HEK293 (cell line): ENCODE measurements at regions not wholly inside any gene's neighbourhood (a gene's known extent, or its start where the extent isn't known, plus 50 kb on each side); places are given as distances from the start of the nearest gene placed in this dataset.

ENCODE experiments used
- CTCF ChIA-PET: fragments of 350-600 bp; formaldehyde crosslinking; extraction: SDS; loops from one replicate; lab custom pipeline; 2021; ENCODE audit warnings: antibody characterized with exemption; lab: Yijun Ruan, JAX
- POLR2A ChIA-PET: fragments of 300-600 bp; formaldehyde crosslinking; extraction: SDS; loops from one replicate; lab custom pipeline; 2020; ENCODE audit warnings: antibody characterized with exemption, inconsistent platforms; lab: Yijun Ruan, JAX
- H3K27ac ChIP-seq: fragments of 200-500 bp; sonication (Bioruptor generic); 2 replicates; pipeline ENCODE4 v1.5.1; 2014; ENCODE audit warnings: low read depth, low read length, control low read depth, inconsistent platforms; ENCODE audit errors: extremely low read depth
- H3K36me3 ChIP-seq, 2 experiments: fragments of 200-500 bp in 1 of 2; sonication (Bioruptor generic) in 1 of 2; 1 replicate in 1 of 2; 2 replicates in 1 of 2; pipeline ENCODE4 v1.5.1; 2014 to 2017; ENCODE audit warnings: inconsistent platforms in 2 of 2, low read length in 2 of 2; ENCODE audit not compliant: control insufficient read depth in 2 of 2, insufficient read depth in 1 of 2
- H3K4me1 ChIP-seq: fragments of 200-500 bp; sonication (Bioruptor generic); 2 replicates; pipeline ENCODE4 v1.5.1; 2014; ENCODE audit warnings: mild to moderate bottlenecking, low read length, inconsistent platforms; ENCODE audit not compliant: control insufficient read depth, insufficient read depth
- H3K4me3 ChIP-seq: 2 replicates; pipeline ENCODE4 v1.5.1; 2011; ENCODE audit warnings: low read depth, mild to moderate bottlenecking, control low read depth, low read length, moderate library complexity
- H3K9me3 ChIP-seq: fragments of 200-500 bp; sonication (Bioruptor generic); 2 replicates; pipeline ENCODE4 v1.5.1; 2014; ENCODE audit warnings: low read depth, low read length, inconsistent platforms; ENCODE audit not compliant: control insufficient read depth, insufficient read depth
- BCL11B ChIP-seq: fragments of 450-650 bp; formaldehyde crosslinking; IDR thresholded peaks from 2 replicates; pipeline ENCODE4 v1.5.1; 2016; ENCODE audit warnings: low read depth, missing biosample characterization, missing genetic modification characterization
- GLI4 ChIP-seq: fragments of 450-650 bp; formaldehyde crosslinking; IDR thresholded peaks from 2 replicates; pipeline ENCODE4 v1.5.1; 2016; ENCODE audit warnings: missing biosample characterization, missing genetic modification characterization
- HOXA7 ChIP-seq: sonication (generic); formaldehyde crosslinking; IDR thresholded peaks from 2 replicates; pipeline ENCODE4 v1.8.1; 2022; ENCODE audit warnings: missing genetic modification reagents, borderline replicate concordance
- KLF10 ChIP-seq: fragments of 450-650 bp; IDR thresholded peaks from 2 replicates; pipeline ENCODE4 v1.5.1; 2018; ENCODE audit warnings: missing biosample characterization, mild to moderate bottlenecking, missing genetic modification characterization
- KLF16 ChIP-seq: fragments of 450-650 bp; formaldehyde crosslinking; IDR thresholded peaks from 2 replicates; pipeline ENCODE4 v1.5.1; 2017; ENCODE audit warnings: missing biosample characterization, missing genetic modification characterization
- KLF7 ChIP-seq: fragments of 450-650 bp; formaldehyde crosslinking; IDR thresholded peaks from 2 replicates; pipeline ENCODE4 v1.5.1; 2016; ENCODE audit warnings: missing biosample characterization, missing genetic modification characterization, borderline replicate concordance
- MEIS1 ChIP-seq: sonication (generic); formaldehyde crosslinking; IDR thresholded peaks from 2 replicates; pipeline ENCODE4 v1.8.1; 2022; ENCODE audit warnings: missing genetic modification reagents, mild to moderate bottlenecking, borderline replicate concordance
- SP3 ChIP-seq: fragments of 450-650 bp; formaldehyde crosslinking; IDR thresholded peaks from 2 replicates; pipeline ENCODE4 v1.5.1; 2016; ENCODE audit warnings: missing biosample characterization, missing genetic modification characterization
- YY1 ChIP-seq: fragments of 450-650 bp; formaldehyde crosslinking; IDR thresholded peaks from 2 replicates; pipeline ENCODE4 v1.5.1; 2018; ENCODE audit warnings: missing biosample characterization, missing genetic modification characterization
- ZBTB20 ChIP-seq: fragments of 450-650 bp; formaldehyde crosslinking; IDR thresholded peaks from 2 replicates; pipeline ENCODE4 v1.5.1; 2016; ENCODE audit warnings: missing biosample characterization, missing genetic modification characterization
- ZFHX2 ChIP-seq: fragments of 450-650 bp; formaldehyde crosslinking; conservative IDR thresholded peaks from 2 replicates; pipeline ENCODE4 v1.5.1; 2016; ENCODE audit warnings: missing biosample characterization, missing genetic modification characterization
- ZNF155 ChIP-seq: fragments of 450-650 bp; formaldehyde crosslinking; IDR thresholded peaks from 2 replicates; pipeline ENCODE4 v1.5.1; 2016; ENCODE audit warnings: missing biosample characterization, missing genetic modification characterization
- ZNF202 ChIP-seq: fragments of 450-650 bp; formaldehyde crosslinking; IDR thresholded peaks from 2 replicates; pipeline ENCODE4 v1.5.1; 2016; ENCODE audit warnings: missing biosample characterization, missing genetic modification characterization, borderline replicate concordance
- ZNF311 ChIP-seq: fragments of 450-650 bp; formaldehyde crosslinking; IDR thresholded peaks from 2 replicates; pipeline ENCODE4 v1.5.1; 2017; ENCODE audit warnings: missing biosample characterization, missing genetic modification characterization, borderline replicate concordance
- ZNF354C ChIP-seq: fragments of 450-650 bp; formaldehyde crosslinking; IDR thresholded peaks from 2 replicates; pipeline ENCODE4 v1.5.1; 2016; ENCODE audit warnings: missing biosample characterization, missing genetic modification characterization, low read depth, borderline replicate concordance
- ZNF394 ChIP-seq: fragments of 450-650 bp; formaldehyde crosslinking; IDR thresholded peaks from 2 replicates; pipeline ENCODE4 v1.5.1; 2016; ENCODE audit warnings: missing biosample characterization, missing genetic modification characterization, mild to moderate bottlenecking, moderate library complexity, borderline replicate concordance
- ZNF404 ChIP-seq: fragments of 450-650 bp; formaldehyde crosslinking; IDR thresholded peaks from 2 replicates; pipeline ENCODE4 v1.5.1; 2017; ENCODE audit warnings: missing biosample characterization, missing genetic modification characterization
- ZNF510 ChIP-seq: fragments of 450-650 bp; formaldehyde crosslinking; IDR thresholded peaks from 2 replicates; pipeline ENCODE4 v1.5.1; 2018; ENCODE audit warnings: mild to moderate bottlenecking, missing genetic modification characterization, missing biosample characterization; ENCODE audit not compliant: insufficient replicate concordance
- ZNF548 ChIP-seq: fragments of 450-650 bp; formaldehyde crosslinking; IDR thresholded peaks from 2 replicates; pipeline ENCODE4 v1.5.1; 2016; ENCODE audit warnings: missing biosample characterization, missing genetic modification characterization
- ZNF621 ChIP-seq: fragments of 450-650 bp; formaldehyde crosslinking; IDR thresholded peaks from 2 replicates; pipeline ENCODE4 v1.5.1; 2017; ENCODE audit warnings: missing biosample characterization, missing genetic modification characterization
- ZNF623 ChIP-seq: fragments of 450-650 bp; formaldehyde crosslinking; IDR thresholded peaks from 2 replicates; pipeline ENCODE4 v1.5.1; 2016; ENCODE audit warnings: missing biosample characterization, missing genetic modification characterization
- ZNF664 ChIP-seq: fragments of 450-650 bp; formaldehyde crosslinking; IDR thresholded peaks from 2 replicates; pipeline ENCODE4 v1.5.1; 2016; ENCODE audit warnings: missing biosample characterization, missing genetic modification characterization
- ZNF670 ChIP-seq: fragments of 450-650 bp; formaldehyde crosslinking; IDR thresholded peaks from 2 replicates; pipeline ENCODE4 v1.5.1; 2016; ENCODE audit warnings: missing biosample characterization, missing genetic modification characterization, low read depth
- ZNF701 ChIP-seq: fragments of 450-650 bp; formaldehyde crosslinking; IDR thresholded peaks from 2 replicates; pipeline ENCODE4 v1.5.1; 2016; ENCODE audit warnings: missing biosample characterization, missing genetic modification characterization
- ZNF747 ChIP-seq: fragments of 450-650 bp; formaldehyde crosslinking; IDR thresholded peaks from 2 replicates; pipeline ENCODE4 v1.5.1; 2016; ENCODE audit warnings: missing biosample characterization, missing genetic modification characterization
- ZSCAN23 ChIP-seq: fragments of 450-650 bp; formaldehyde crosslinking; IDR thresholded peaks from 2 replicates; pipeline ENCODE4 v1.5.1; 2016; ENCODE audit warnings: missing biosample characterization, missing genetic modification characterization
- ZXDB ChIP-seq: fragments of 450-650 bp; formaldehyde crosslinking; IDR thresholded peaks from 2 replicates; pipeline ENCODE4 v1.5.1; 2016; ENCODE audit warnings: missing biosample characterization, missing genetic modification characterization
- TF ChIP-seq, protein P1 (sequence below): fragments of 450-650 bp; formaldehyde crosslinking; optimal IDR thresholded peaks from 2 replicates; pipeline ENCODE3; 2016; ENCODE audit warnings: missing biosample characterization, mild to moderate bottlenecking, missing genetic modification characterization
- TF ChIP-seq, protein P2 (sequence below): fragments of 450-650 bp; formaldehyde crosslinking; IDR thresholded peaks from 2 replicates; pipeline ENCODE4 v1.5.1; 2016; ENCODE audit warnings: missing biosample characterization, missing genetic modification characterization
- TF ChIP-seq, protein P3 (sequence below): fragments of 450-650 bp; formaldehyde crosslinking; IDR thresholded peaks from 2 replicates; pipeline ENCODE4 v1.5.1; 2017; ENCODE audit warnings: missing biosample characterization, missing genetic modification characterization

DNA sequence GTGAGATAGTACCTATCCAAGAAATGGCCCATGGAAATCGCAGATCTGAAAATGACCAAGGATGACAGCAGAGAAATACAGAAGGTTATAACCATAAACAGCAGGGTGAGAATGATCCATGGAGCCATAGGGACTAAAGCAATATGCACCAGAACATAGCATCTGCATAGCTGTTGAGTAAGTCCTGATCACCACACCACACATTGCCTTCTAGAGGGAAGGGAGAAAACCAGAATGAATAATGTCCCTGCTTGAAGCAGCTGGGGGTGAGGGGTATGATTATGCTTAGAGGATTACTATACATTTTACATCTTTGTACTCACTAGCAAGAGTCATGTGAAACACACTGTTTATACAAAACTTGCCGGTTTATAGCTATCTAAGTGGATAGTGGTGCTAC, 350.4 kb downstream of the MBD2 start:
- H3K4me1 ChIP-seq, result no peaks in the 10 kb centered on the region
- no peak overlapping the region for H3K27ac ChIP-seq
- TF ChIP-seq ZNF670 (tag by site-specific recombination), result no peak
- TF ChIP-seq ZNF311, result no peak
- no peak for TF ChIP-seq SP3 (tag by site-specific recombination)
- no peak for TF ChIP-seq ZNF354C
- TF ChIP-seq ZNF394 (tag by site-specific recombination), result no peak
- no peak for TF ChIP-seq ZNF404
- no peak for TF ChIP-seq ZNF155 (tag by site-specific recombination)
- TF ChIP-seq KLF16 (tag by site-specific recombination), result no peak
- no peak for TF ChIP-seq YY1
- TF ChIP-seq ZNF623 (tag by site-specific recombination), result no peak
- TF ChIP-seq ZNF202 (tag by site-specific recombination), result no peak
- no peaks in the 10 kb centered on the region for H3K36me3 ChIP-seq
- ChIA-PET POLR2A (no interaction called here), CTCF (no interaction called here)
- no peaks in the 10 kb centered on the region for H3K9me3 ChIP-seq
- no peak overlapping the region for H3K4me3 ChIP-seq

DNA sequence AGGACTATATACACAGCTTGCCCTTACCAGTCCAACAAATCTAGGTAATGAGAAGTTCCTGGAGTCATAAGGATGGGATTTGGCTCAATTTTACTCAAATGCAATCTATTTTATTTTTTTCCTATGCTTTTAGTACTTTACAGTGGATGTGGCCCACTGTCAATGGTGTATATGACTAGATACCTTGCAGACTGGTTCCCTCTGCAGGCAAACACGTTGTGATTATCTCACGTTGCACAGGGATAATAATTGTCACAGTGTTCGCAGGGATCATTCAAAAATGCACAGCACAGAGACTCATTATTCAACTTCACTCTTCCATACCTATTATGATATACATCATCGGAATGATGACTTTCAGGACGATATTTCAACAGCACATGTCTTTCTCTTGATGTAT, 359.7 kb downstream of the MBD2 start:
- Histone ChIP-seq H3K27ac (no peak overlapping the region), H3K36me3 (no peaks in the 10 kb centered on the region), H3K9me3 (no peaks in the 10 kb centered on the region), H3K4me1 (no peaks in the 10 kb centered on the region), H3K4me3 (no peak overlapping the region)
- CTCF ChIA-PET, result no interaction called here
- POLR2A ChIA-PET, result no interaction called here
- TF ChIP-seq, protein P1, sequence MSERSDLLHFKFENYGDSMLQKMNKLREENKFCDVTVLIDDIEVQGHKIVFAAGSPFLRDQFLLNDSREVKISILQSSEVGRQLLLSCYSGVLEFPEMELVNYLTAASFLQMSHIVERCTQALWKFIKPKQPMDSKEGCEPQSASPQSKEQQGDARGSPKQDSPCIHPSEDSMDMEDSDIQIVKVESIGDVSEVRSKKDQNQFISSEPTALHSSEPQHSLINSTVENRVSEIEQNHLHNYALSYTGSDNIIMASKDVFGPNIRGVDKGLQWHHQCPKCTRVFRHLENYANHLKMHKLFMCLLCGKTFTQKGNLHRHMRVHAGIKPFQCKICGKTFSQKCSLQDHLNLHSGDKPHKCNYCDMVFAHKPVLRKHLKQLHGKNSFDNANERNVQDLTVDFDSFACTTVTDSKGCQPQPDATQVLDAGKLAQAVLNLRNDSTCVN (tag by site-specific recombination), result no peak
- TF ChIP-seq ZNF404, result no peak
- no peak for TF ChIP-seq BCL11B
- no peak for TF ChIP-seq ZNF701
- no peak for TF ChIP-seq ZXDB (tag by site-specific recombination)
- TF ChIP-seq, protein P2, sequence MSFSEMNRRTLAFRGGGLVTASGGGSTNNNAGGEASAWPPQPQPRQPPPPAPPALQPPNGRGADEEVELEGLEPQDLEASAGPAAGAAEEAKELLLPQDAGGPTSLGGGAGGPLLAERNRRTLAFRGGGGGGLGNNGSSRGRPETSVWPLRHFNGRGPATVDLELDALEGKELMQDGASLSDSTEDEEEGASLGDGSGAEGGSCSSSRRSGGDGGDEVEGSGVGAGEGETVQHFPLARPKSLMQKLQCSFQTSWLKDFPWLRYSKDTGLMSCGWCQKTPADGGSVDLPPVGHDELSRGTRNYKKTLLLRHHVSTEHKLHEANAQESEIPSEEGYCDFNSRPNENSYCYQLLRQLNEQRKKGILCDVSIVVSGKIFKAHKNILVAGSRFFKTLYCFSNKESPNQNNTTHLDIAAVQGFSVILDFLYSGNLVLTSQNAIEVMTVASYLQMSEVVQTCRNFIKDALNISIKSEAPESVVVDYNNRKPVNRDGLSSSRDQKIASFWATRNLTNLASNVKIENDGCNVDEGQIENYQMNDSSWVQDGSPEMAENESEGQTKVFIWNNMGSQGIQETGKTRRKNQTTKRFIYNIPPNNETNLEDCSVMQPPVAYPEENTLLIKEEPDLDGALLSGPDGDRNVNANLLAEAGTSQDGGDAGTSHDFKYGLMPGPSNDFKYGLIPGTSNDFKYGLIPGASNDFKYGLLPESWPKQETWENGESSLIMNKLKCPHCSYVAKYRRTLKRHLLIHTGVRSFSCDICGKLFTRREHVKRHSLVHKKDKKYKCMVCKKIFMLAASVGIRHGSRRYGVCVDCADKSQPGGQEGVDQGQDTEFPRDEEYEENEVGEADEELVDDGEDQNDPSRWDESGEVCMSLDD (tag by site-specific recombination), result no peak
- no peak for TF ChIP-seq ZNF510
- TF ChIP-seq ZNF621 (tag by site-specific recombination), result no peak
- no peak for TF ChIP-seq ZFHX2
- no peak for TF ChIP-seq ZNF548
- no peak for TF ChIP-seq KLF7 (tag by site-specific recombination)
- no peak for TF ChIP-seq GLI4 (tag by site-specific recombination)

DNA sequence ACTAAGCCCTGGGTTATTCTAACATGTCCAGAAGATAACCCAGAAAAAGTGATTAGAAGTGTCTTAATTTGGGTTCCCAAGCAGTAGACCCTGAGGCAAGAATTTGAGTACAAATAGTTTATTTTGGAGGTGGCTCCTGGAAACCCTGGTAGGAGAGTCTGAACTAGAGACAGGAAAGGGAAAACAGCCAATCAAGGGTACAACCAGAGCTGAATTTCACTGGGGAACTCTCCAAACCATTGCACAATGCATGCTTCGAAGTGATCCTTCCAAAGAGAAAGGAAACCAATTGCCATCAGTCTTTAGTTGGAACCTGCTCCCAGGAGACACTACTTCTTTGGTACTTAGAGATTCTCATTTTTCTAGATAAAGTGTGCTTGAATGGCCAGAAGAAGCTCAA, 361.5 kb downstream of the MBD2 start:
- POLR2A ChIA-PET, result no interaction called here
- CTCF ChIA-PET, result interaction anchor here (0.9 kb wide), 1 partner anchor 265 kb away, joined by 3 read pairs; no protein-coding TSS in a partner anchor
- Histone ChIP-seq H3K27ac (no peak overlapping the region), H3K4me1 (no peaks in the 10 kb centered on the region), H3K9me3 (no peaks in the 10 kb centered on the region), H3K4me3 (no peak overlapping the region), H3K36me3 (no peaks in the 10 kb centered on the region)
- TF ChIP-seq ZBTB20 (tag by site-specific recombination), result no peak
- TF ChIP-seq HOXA7 (CRISPR knock-in tag), result no peak
- TF ChIP-seq BCL11B, result no peak
- TF ChIP-seq, protein P3, sequence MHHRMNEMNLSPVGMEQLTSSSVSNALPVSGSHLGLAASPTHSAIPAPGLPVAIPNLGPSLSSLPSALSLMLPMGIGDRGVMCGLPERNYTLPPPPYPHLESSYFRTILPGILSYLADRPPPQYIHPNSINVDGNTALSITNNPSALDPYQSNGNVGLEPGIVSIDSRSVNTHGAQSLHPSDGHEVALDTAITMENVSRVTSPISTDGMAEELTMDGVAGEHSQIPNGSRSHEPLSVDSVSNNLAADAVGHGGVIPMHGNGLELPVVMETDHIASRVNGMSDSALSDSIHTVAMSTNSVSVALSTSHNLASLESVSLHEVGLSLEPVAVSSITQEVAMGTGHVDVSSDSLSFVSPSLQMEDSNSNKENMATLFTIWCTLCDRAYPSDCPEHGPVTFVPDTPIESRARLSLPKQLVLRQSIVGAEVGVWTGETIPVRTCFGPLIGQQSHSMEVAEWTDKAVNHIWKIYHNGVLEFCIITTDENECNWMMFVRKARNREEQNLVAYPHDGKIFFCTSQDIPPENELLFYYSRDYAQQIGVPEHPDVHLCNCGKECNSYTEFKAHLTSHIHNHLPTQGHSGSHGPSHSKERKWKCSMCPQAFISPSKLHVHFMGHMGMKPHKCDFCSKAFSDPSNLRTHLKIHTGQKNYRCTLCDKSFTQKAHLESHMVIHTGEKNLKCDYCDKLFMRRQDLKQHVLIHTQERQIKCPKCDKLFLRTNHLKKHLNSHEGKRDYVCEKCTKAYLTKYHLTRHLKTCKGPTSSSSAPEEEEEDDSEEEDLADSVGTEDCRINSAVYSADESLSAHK, result no peak
- no peak for TF ChIP-seq KLF10
- no peak for TF ChIP-seq ZNF664 (tag by site-specific recombination)
- TF ChIP-seq ZNF311, result no peak
- no peak for TF ChIP-seq MEIS1 (CRISPR knock-in tag)
- TF ChIP-seq ZNF747 (tag by site-specific recombination), result no peak
- no peak for TF ChIP-seq ZXDB (tag by site-specific recombination)
- TF ChIP-seq ZSCAN23 (tag by site-specific recombination), result no peak
